PC-9 (cell line): ENCODE measurements at regions not wholly inside any gene's neighbourhood (a gene's known extent, or its start where the extent isn't known, plus 50 kb on each side); places are given as distances from the start of the nearest gene placed in this dataset.
A peak's percentile ranks its signal among the peaks of the same experiment; 100 is the strongest.

ENCODE experiments used
- BruUV-seq: library from RNA; stranded (reverse); fragments of 400-500 nt; replicated peaks from 2 replicates; lab custom pipeline; 2021; lab: Mats Ljungman, UMichigan
- CTCF ChIA-PET: fragments of 300-600 bp; sonication (Branson Sonifier 250); formaldehyde crosslinking; loops from one replicate; lab custom pipeline; 2022; ENCODE audit warnings: antibody characterized with exemption; lab: Charles Lee
- POLR2A ChIA-PET: fragments of 300-600 bp; sonication (Branson Sonifier 250); formaldehyde crosslinking; loops from one replicate; lab custom pipeline; 2022; ENCODE audit warnings: antibody characterized with exemption; ENCODE audit not compliant: unreplicated experiment; lab: Charles Lee
- DNase-seq, 2 experiments: peaks; one replicate each; pipeline versions ENCODE4 v3.0.0 to v3.0.0-alpha.2; 2015 to 2022; ENCODE audit warnings: mixed read lengths in 1 of 2
- H2AFZ ChIP-seq: fragments of 200-600 bp; sonication (generic); 2 replicates; pipeline ENCODE4 v1.8.1; 2017; ENCODE audit warnings: antibody characterized with exemption
- H3F3A ChIP-seq: fragments of 200-600 bp; sonication (generic); 2 replicates; pipeline ENCODE4 v1.8.1; 2017; ENCODE audit warnings: antibody characterized with exemption, mild to moderate bottlenecking, low read depth; ENCODE audit not compliant: insufficient read depth
- H3K27ac ChIP-seq: fragments of 200-600 bp; sonication (generic); 2 replicates; pipeline ENCODE4 v1.6.1; 2016; ENCODE audit warnings: mixed run types
- H3K27me3 ChIP-seq: fragments of 200-600 bp; sonication (generic); 2 replicates; pipeline ENCODE4 v1.6.1; 2016; ENCODE audit warnings: low read depth, mixed run types; ENCODE audit not compliant: insufficient read depth
- H3K36me3 ChIP-seq: fragments of 200-600 bp; sonication (generic); 2 replicates; pipeline ENCODE4 v1.6.1; 2016; ENCODE audit warnings: low read depth, mixed run types
- H3K4me1 ChIP-seq: fragments of 200-600 bp; sonication (generic); replicated peaks from 2 replicates; pipeline ENCODE4 v1.6.1; 2016; ENCODE audit warnings: mixed run types; ENCODE audit not compliant: insufficient read depth
- H3K4me2 ChIP-seq: fragments of 200-600 bp; sonication (generic); 2 replicates; pipeline ENCODE4 v1.6.1; 2017; ENCODE audit warnings: mixed run types
- H3K4me3 ChIP-seq: fragments of 200-600 bp; sonication (generic); 2 replicates; pipeline ENCODE4 v1.6.1; 2016; ENCODE audit warnings: mixed run types
- H3K79me2 ChIP-seq: fragments of 200-600 bp; sonication (generic); 2 replicates; pipeline ENCODE4 v1.6.1; 2017; ENCODE audit warnings: low read depth, mixed run types
- H3K9me2 ChIP-seq: fragments of 200-600 bp; sonication (generic); 2 replicates; pipeline ENCODE4 v1.8.1; 2017; ENCODE audit warnings: mild to moderate bottlenecking; ENCODE audit not compliant: insufficient read depth
- H3K9me3 ChIP-seq: fragments of 200-600 bp; sonication (generic); 2 replicates; pipeline ENCODE4 v1.8.1; 2016; ENCODE audit warnings: low read depth; ENCODE audit not compliant: insufficient read depth
- H4K20me1 ChIP-seq: fragments of 200-600 bp; sonication (generic); 2 replicates; pipeline ENCODE4 v1.8.1; 2017; ENCODE audit not compliant: insufficient read depth
- EZH2 ChIP-seq: fragments of 200-600 bp; sonication (generic); IDR thresholded peaks from 2 replicates; pipeline ENCODE4 v1.8.0; 2017; ENCODE audit warnings: antibody characterized with exemption, low read depth
- intact Hi-C: fragments of 100-400 bp; cut with micrococcal nuclease; formaldehyde crosslinking; loops from one replicate; pipeline ENCODE4 v1.10.0; 2022; ENCODE audit not compliant: unreplicated experiment
- TF ChIP-seq, protein P1 (sequence below): fragments of 200-600 bp; sonication (generic); conservative IDR thresholded peaks from 2 replicates; pipeline ENCODE4 v1.6.1; 2017; ENCODE audit warnings: mixed run types, antibody characterized with exemption, mild to moderate bottlenecking, moderate library complexity

GRCh38 chr3:106823701-106824100 lies 553.5 kb upstream of the CCDC54 start:
- H3K4me2 ChIP-seq, result no peak overlapping the region
- CTCF ChIA-PET, result no interaction called here
- POLR2A ChIA-PET, result no interaction called here
- no peaks in the 10 kb centered on the region for H3K79me2 ChIP-seq
- H3K36me3 ChIP-seq, result no peaks in the 10 kb centered on the region
- TF ChIP-seq, protein P1, sequence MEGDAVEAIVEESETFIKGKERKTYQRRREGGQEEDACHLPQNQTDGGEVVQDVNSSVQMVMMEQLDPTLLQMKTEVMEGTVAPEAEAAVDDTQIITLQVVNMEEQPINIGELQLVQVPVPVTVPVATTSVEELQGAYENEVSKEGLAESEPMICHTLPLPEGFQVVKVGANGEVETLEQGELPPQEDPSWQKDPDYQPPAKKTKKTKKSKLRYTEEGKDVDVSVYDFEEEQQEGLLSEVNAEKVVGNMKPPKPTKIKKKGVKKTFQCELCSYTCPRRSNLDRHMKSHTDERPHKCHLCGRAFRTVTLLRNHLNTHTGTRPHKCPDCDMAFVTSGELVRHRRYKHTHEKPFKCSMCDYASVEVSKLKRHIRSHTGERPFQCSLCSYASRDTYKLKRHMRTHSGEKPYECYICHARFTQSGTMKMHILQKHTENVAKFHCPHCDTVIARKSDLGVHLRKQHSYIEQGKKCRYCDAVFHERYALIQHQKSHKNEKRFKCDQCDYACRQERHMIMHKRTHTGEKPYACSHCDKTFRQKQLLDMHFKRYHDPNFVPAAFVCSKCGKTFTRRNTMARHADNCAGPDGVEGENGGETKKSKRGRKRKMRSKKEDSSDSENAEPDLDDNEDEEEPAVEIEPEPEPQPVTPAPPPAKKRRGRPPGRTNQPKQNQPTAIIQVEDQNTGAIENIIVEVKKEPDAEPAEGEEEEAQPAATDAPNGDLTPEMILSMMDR, result no peak
- no peak for TF ChIP-seq EZH2
- no peaks in the 10 kb centered on the region for H3K4me1 ChIP-seq
- intact Hi-C loops, result no loop called here
- H3K27ac ChIP-seq, result no peak overlapping the region
- H2AFZ ChIP-seq, result no peak overlapping the region
- no peaks in the 10 kb centered on the region for H3K27me3 ChIP-seq
- no peaks in the 10 kb centered on the region for H3F3A ChIP-seq
- BruUV-seq, result no TSS peak
- no peak overlapping the region for H3K4me3 ChIP-seq
- no peaks in the 10 kb centered on the region for H3K9me3 ChIP-seq
- no peaks in the 10 kb centered on the region for H4K20me1 ChIP-seq
- H3K9me2 ChIP-seq, result no peaks in the 10 kb centered on the region; the same call in 1 of the 2 replicates
- DNase-seq, result no peak

DNA sequence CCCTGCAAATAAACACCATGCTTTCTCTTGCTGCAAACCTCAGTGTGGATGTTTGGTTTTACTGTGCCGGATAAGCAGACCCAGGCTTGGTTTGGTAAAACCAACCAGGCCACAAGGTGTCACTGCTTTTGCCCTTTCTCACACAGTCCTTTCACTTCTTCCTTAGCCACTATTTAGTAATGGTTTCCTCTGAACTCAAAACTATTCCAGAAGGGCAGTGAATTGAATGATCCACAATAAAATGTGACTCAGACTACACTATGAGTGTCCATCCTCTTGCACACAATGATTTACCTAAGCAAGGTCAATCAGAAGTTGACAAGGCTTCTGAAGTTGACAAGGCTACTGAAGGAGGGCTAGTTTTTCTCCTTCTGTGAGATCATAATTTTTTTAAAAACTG lies 552.4 kb upstream of the CCDC54 start:
- Histone ChIP-seq H3K4me2 (no peak overlapping the region), H3K36me3 (no peaks in the 10 kb centered on the region), H3K9me3 (no peaks in the 10 kb centered on the region), H3K27me3 (no peaks in the 10 kb centered on the region), H3F3A (no peaks in the 10 kb centered on the region), H3K4me3 (no peak overlapping the region), H3K4me1 (no peaks in the 10 kb centered on the region), H4K20me1 (no peaks in the 10 kb centered on the region), H3K27ac (no peak overlapping the region), H3K9me2 (no peaks in the 10 kb centered on the region; the same call in 1 of the 2 replicates), H2AFZ (no peak overlapping the region), H3K79me2 (no peaks in the 10 kb centered on the region)
- BruUV-seq, result no TSS peak
- DNase-seq, result no peak
- CTCF ChIA-PET, result no interaction called here
- intact Hi-C loops, result no loop called here
- POLR2A ChIA-PET, result no interaction called here
- TF ChIP-seq, protein P1, result peak; percentile 60; the same call in 1 of the 2 replicates
- no peak for TF ChIP-seq EZH2

DNA sequence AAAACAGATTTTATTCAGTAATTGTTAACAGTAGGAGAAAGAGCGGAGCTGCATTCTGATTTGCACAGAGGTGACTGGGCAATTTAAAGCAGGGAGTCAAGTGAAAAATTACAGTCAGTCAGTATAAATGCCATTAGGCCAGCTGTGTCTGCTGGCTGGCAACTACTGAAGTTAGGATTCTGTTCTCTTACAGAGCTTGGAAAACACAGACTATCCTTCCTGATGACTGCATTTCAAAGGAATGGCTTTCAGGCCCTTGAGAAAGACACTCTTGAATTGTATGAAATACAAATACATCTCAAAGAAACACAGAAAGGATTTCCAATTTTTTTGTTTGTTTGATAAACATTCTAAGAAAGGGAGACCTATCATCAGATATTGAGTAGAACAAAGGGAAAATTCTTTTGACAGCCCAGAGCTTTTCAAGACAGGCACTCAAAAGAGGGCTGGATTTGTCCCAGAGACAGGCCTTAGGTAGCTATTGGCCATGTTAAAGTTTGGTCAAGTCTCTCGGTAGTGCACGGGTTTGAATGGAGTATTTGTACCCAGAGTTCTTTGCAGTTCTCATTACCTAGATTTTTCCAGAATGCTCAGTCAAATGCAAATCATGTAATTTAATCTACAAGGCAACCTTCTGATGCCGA lies 551.2 kb upstream of the CCDC54 start:
- intact Hi-C loops, result no loop called here
- no peaks in the 10 kb centered on the region for H3K27me3 ChIP-seq
- POLR2A ChIA-PET, result interaction anchor here (0.6 kb wide), 1 partner anchor 127 kb away, joined by 5 read pairs; no protein-coding TSS in a partner anchor

More for the DNA sequence above, 551.2 kb upstream of the CCDC54 start:
- no peaks in the 10 kb centered on the region for H3F3A ChIP-seq
- no peaks in the 10 kb centered on the region for H3K4me1 ChIP-seq
- H3K9me2 ChIP-seq, result no peaks in the 10 kb centered on the region; the same call in 1 of the 2 replicates
- H3K9me3 ChIP-seq, result no peaks in the 10 kb centered on the region
- H3K27ac ChIP-seq, result no peak overlapping the region
- H3K4me3 ChIP-seq, result no peak overlapping the region
- no peak for DNase-seq
- no peak for TF ChIP-seq EZH2
- TF ChIP-seq, protein P1, result no peak
- no TSS peak for BruUV-seq
- H2AFZ ChIP-seq, result no peak overlapping the region
- no peaks in the 10 kb centered on the region for H3K79me2 ChIP-seq
- H3K36me3 ChIP-seq, result no peaks in the 10 kb centered on the region
- CTCF ChIA-PET, result no interaction called here
- H4K20me1 ChIP-seq, result no peaks in the 10 kb centered on the region
- H3K4me2 ChIP-seq, result no peak overlapping the region
